ENCODE measurements at regions not wholly inside any gene's neighbourhood (a gene's known extent, or its start where the extent isn't known, plus 50 kb on each side); places are given as distances from the start of the nearest gene placed in this dataset.

DNA sequence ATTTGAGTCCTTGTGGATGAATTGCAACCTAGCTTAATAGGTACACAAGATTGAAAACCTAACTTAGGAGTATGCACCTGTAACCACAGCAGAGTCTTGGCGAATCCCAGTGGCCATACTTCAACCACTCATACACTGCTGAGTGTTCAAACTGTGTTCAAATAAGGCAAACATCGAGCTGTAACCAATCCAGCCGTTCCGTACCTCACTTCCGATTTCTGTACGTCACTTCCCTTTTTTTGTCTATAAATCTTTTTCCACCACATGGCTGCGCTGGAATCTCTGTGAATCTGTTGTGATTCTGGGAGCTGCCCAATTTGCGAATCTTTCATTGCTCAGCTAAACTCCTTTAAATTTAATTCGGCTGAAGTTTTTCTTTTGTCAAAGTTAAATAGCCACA lies 190.6 kb downstream of the MAF start:
- Histone ChIP-seq H3K79me1 (ENCODE audit: low read depth in 1 of 2, low read length in 2 of 2) (no peaks in the 10 kb centered on the region), H3K4ac (ENCODE audit: low read depth, low read length) (no peak overlapping the region), H3K9me1 (ENCODE audit: insufficient read depth, low read length) (no peaks in the 10 kb centered on the region), H2BK20ac (ENCODE audit: low read depth, low read length) (no peak overlapping the region), H4K91ac (ENCODE audit: insufficient read depth, low read depth, low read length) (no peak overlapping the region), H3K27me3 (ENCODE audit: control insufficient read depth, insufficient read depth, low read length) (no peaks in the 10 kb centered on the region), H3K4me2 (ENCODE audit: low read depth, low read length) (no peak overlapping the region), H3K23ac (ENCODE audit: low read depth, low read length) (no peak overlapping the region), H3K56ac (ENCODE audit: extremely low read depth, insufficient read depth, low read length) (no peak overlapping the region), H2AK5ac (ENCODE audit: low read depth, low read length) (no peak overlapping the region), H3K4me1 (ENCODE audit: control insufficient read depth, insufficient read depth, low read length) (no peaks in the 10 kb centered on the region), H3K36me3 (ENCODE audit: control insufficient read depth, insufficient read depth, low read length) (no peaks in the 10 kb centered on the region), H3K14ac (replicated peaks; ENCODE audit: low read depth, low read length) (no peak overlapping the region), H2BK15ac (ENCODE audit: low read depth, low read length) (no peak overlapping the region), H4K5ac (ENCODE audit: low read depth, low read length) (no peak overlapping the region), H2BK5ac (ENCODE audit: low read depth, low read length, poor library complexity, severe bottlenecking) (no peak overlapping the region), H3K9me3 (ENCODE audit: control insufficient read depth, insufficient read depth, low read length) (peaks cover 24% of the 10 kb centered on the region), H3K18ac (ENCODE audit: low read depth, low read length) (no peak overlapping the region), H4K8ac (ENCODE audit: low read depth in 2 of 2, low read length in 2 of 2) (no peak overlapping the region), H4K20me1 (ENCODE audit: insufficient read depth, low read length) (no peaks in the 10 kb centered on the region), H2AFZ (replicated peaks; ENCODE audit: low read length, poor library complexity) (no peak overlapping the region), H3K9ac (ENCODE audit: low read depth, low read length) (no peak overlapping the region), H3K27ac (ENCODE audit: insufficient read depth, low read length) (no peak overlapping the region), H3K4me3 (ENCODE audit: insufficient read depth, low read depth, low read length) (no peak overlapping the region), H2BK120ac (ENCODE audit: low read depth, low read length) (no peak overlapping the region), H2AK9ac (replicated peaks; ENCODE audit: low read depth, low read length, poor library complexity) (no peak overlapping the region)
- ATAC-seq (ENCODE audit: low read depth), result no peak
- no peak for DNase-seq
- dilution Hi-C loops (cut with HindIII; ENCODE audit: low sequenced_read_pairs, unreplicated experiment) (no loop called here), intact Hi-C loops (cut with micrococcal nuclease) (no loop called here), in situ Hi-C loops (cut with MboI; ENCODE audit: low sequenced_read_pairs) (no loop called here)
- CTCF ChIA-PET, result interaction anchor here (0.5 kb wide), 1 partner anchor 1218 kb away, joined by 3 read pairs; no protein-coding TSS in a partner anchor
- POLR2A ChIA-PET (ENCODE audit: unreplicated experiment), result no interaction called here
- no TSS peak for BruUV-seq (replicated peaks)
- WGBS, 2 experiments (ENCODE audit: extremely low coverage in 2 of 2, insufficient read length in 1 of 2), result 32% methylated on average over 2 of the region's 9 CpGs; no CpG with 5 or more reads in 1 of the 2 experiments
- TF ChIP-seq, protein P1, sequence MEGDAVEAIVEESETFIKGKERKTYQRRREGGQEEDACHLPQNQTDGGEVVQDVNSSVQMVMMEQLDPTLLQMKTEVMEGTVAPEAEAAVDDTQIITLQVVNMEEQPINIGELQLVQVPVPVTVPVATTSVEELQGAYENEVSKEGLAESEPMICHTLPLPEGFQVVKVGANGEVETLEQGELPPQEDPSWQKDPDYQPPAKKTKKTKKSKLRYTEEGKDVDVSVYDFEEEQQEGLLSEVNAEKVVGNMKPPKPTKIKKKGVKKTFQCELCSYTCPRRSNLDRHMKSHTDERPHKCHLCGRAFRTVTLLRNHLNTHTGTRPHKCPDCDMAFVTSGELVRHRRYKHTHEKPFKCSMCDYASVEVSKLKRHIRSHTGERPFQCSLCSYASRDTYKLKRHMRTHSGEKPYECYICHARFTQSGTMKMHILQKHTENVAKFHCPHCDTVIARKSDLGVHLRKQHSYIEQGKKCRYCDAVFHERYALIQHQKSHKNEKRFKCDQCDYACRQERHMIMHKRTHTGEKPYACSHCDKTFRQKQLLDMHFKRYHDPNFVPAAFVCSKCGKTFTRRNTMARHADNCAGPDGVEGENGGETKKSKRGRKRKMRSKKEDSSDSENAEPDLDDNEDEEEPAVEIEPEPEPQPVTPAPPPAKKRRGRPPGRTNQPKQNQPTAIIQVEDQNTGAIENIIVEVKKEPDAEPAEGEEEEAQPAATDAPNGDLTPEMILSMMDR (conservative IDR thresholded peaks at IDR 0.05; ENCODE audit: low read depth, low read length), result no peak
- TF ChIP-seq BHLHE40 (IDR thresholded peaks at IDR 0.05; ENCODE audit: low read depth, low read length) (no peak), CEBPB (IDR thresholded peaks at IDR 0.05; ENCODE audit: low read depth, low read length) (no peak), RCOR1 (IDR thresholded peaks at IDR 0.05; ENCODE audit: insufficient replicate concordance, low read length) (no peak), CHD1 (IDR thresholded peaks at IDR 0.05; ENCODE audit: low read depth, low read length) (no peak), SMC3 (IDR thresholded peaks at IDR 0.05; ENCODE audit: low read depth, low read length) (no peak), MAZ (IDR thresholded peaks at IDR 0.05; ENCODE audit: borderline replicate concordance, low read depth, low read length) (no peak), NFE2L2 (IDR thresholded peaks at IDR 0.05; ENCODE audit: low read depth, low read length) (no peak), RAD21 (IDR thresholded peaks at IDR 0.05; ENCODE audit: low read length) (no peak)
- TF ChIP-seq, protein P2, sequence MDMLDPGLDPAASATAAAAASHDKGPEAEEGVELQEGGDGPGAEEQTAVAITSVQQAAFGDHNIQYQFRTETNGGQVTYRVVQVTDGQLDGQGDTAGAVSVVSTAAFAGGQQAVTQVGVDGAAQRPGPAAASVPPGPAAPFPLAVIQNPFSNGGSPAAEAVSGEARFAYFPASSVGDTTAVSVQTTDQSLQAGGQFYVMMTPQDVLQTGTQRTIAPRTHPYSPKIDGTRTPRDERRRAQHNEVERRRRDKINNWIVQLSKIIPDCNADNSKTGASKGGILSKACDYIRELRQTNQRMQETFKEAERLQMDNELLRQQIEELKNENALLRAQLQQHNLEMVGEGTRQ (IDR thresholded peaks at IDR 0.05; ENCODE audit: low read depth, low read length), result no peak
- TF ChIP-seq, protein P3, sequence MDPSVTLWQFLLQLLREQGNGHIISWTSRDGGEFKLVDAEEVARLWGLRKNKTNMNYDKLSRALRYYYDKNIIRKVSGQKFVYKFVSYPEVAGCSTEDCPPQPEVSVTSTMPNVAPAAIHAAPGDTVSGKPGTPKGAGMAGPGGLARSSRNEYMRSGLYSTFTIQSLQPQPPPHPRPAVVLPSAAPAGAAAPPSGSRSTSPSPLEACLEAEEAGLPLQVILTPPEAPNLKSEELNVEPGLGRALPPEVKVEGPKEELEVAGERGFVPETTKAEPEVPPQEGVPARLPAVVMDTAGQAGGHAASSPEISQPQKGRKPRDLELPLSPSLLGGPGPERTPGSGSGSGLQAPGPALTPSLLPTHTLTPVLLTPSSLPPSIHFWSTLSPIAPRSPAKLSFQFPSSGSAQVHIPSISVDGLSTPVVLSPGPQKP (IDR thresholded peaks at IDR 0.05; ENCODE audit: borderline replicate concordance, low read depth, low read length), result no peak
